HuH-7 (cell line): ENCODE measurements at regions not wholly inside any gene's neighbourhood (a gene's known extent, or its start where the extent isn't known, plus 50 kb on each side); places are given as distances from the start of the nearest gene placed in this dataset.
"Not testable (repeated sequence)": the region's sequence is repeated elsewhere in the genome, so short reads cannot be mapped to it uniquely, and the experiment has no call there.

Source experiments
- DNase-seq: peaks from one replicate; pipeline ENCODE4 v3.0.0; 2011; ENCODE audit warnings: low spot score

GRCh38 chr16:86716649-86717048 lies 138.3 kb downstream of the FOXL1 start:
- no peak for DNase-seq

GRCh38 chr16:86718118-86718517 lies 139.8 kb downstream of the FOXL1 start:
- no peak for DNase-seq

GRCh38 chr16:86722970-86723369 lies 144.6 kb downstream of the FOXL1 start:
- DNase-seq: no peak

GRCh38 chr16:86723689-86724088 lies 145.3 kb downstream of the FOXL1 start:
- no peak for DNase-seq

- DNase-seq: no peak
Measured at GRCh38 chr16:86725401-86725800, 147.1 kb downstream of the FOXL1 start.

GRCh38 chr16:86726340-86726739 lies 148.0 kb downstream of the FOXL1 start:
- DNase-seq: no peak

- DNase-seq: no peak
Measured at GRCh38 chr16:86727131-86727530, 148.8 kb downstream of the FOXL1 start.

GRCh38 chr16:86727632-86728031 lies 149.3 kb downstream of the FOXL1 start:
- no peak for DNase-seq

GRCh38 chr16:86729686-86730085 lies 151.3 kb downstream of the FOXL1 start:
- no peak for DNase-seq

GRCh38 chr16:86730086-86730485 lies 151.7 kb downstream of the FOXL1 start:
- DNase-seq: no peak

- no peak for DNase-seq
Measured at GRCh38 chr16:86730597-86730996, 152.2 kb downstream of the FOXL1 start.

GRCh38 chr16:86732621-86733295 lies 154.4 kb downstream of the FOXL1 start:
- no peak for DNase-seq

- no peak for DNase-seq
Measured at GRCh38 chr16:86733546-86734254, 155.4 kb downstream of the FOXL1 start.

- no peak for DNase-seq
Measured at GRCh38 chr16:86734543-86735460, 156.5 kb downstream of the FOXL1 start.

- no peak for DNase-seq
Measured at GRCh38 chr16:86735727-86736126, 157.4 kb downstream of the FOXL1 start.

GRCh38 chr16:86736502-86736901 lies 158.2 kb downstream of the FOXL1 start:
- DNase-seq: no peak

GRCh38 chr16:86737083-86737482 lies 158.7 kb downstream of the FOXL1 start:
- DNase-seq: no peak

GRCh38 chr16:86738322-86738721 lies 160.0 kb downstream of the FOXL1 start:
- not testable (repeated sequence) for DNase-seq

- DNase-seq: no peak
Measured at GRCh38 chr16:86739178-86739577, 160.8 kb downstream of the FOXL1 start.

GRCh38 chr16:86739808-86740207 lies 161.5 kb downstream of the FOXL1 start:
- no peak for DNase-seq

- DNase-seq: no peak
Measured at GRCh38 chr16:86740298-86740697, 161.9 kb downstream of the FOXL1 start.

- no peak for DNase-seq
Measured at GRCh38 chr16:86740906-86741799, 162.8 kb downstream of the FOXL1 start.
